HEK293T (cell line): ENCODE measurements at regions not wholly inside any gene's neighbourhood (a gene's known extent, or its start where the extent isn't known, plus 50 kb on each side); places are given as distances from the start of the nearest gene placed in this dataset.

Experiments used
- CTBP1 ChIP-seq: fragments of 450-650 bp; IDR thresholded peaks from 2 replicates; pipeline ENCODE4 v1.6.1; 2016; ENCODE audit warnings: borderline replicate concordance
- ELF4 ChIP-seq: fragments of 450-650 bp; IDR thresholded peaks from 2 replicates; pipeline ENCODE4 v1.6.1; 2017; ENCODE audit warnings: antibody characterized with exemption
- FOXA1 ChIP-seq: fragments of 450-650 bp; IDR thresholded peaks from 2 replicates; pipeline ENCODE4 v1.6.1; 2016; ENCODE audit warnings: mild to moderate bottlenecking
- FOXK2 ChIP-seq: fragments of 450-650 bp; IDR thresholded peaks from 2 replicates; pipeline ENCODE4 v1.6.1; 2016; ENCODE audit warnings: mild to moderate bottlenecking
- FOXM1 ChIP-seq: fragments of 450-650 bp; IDR thresholded peaks from 2 replicates; pipeline ENCODE4 v1.6.1; 2017; ENCODE audit warnings: mild to moderate bottlenecking, borderline replicate concordance
- HDGF ChIP-seq: fragments of 450-650 bp; IDR thresholded peaks from 2 replicates; pipeline ENCODE4 v1.6.1; 2017; ENCODE audit warnings: antibody characterized with exemption, borderline replicate concordance
- L3MBTL2 ChIP-seq: fragments of 450-650 bp; conservative IDR thresholded peaks from 2 replicates; pipeline ENCODE4 v1.6.1; 2016; ENCODE audit warnings: mild to moderate bottlenecking
- NFRKB ChIP-seq: fragments of 450-650 bp; IDR thresholded peaks from 2 replicates; pipeline ENCODE4 v1.6.1; 2016; ENCODE audit warnings: mild to moderate bottlenecking, moderate library complexity
- SP1 ChIP-seq: fragments of 450-650 bp; IDR thresholded peaks from 2 replicates; pipeline ENCODE4 v1.6.1; 2017
- TARDBP ChIP-seq: fragments of 450-650 bp; IDR thresholded peaks from 2 replicates; pipeline ENCODE4 v1.6.1; 2016
- ZNF384 ChIP-seq: fragments of 450-650 bp; IDR thresholded peaks from 2 replicates; pipeline ENCODE4 v1.6.1; 2016
- TF ChIP-seq, protein P1 (sequence below): fragments of 450-650 bp; IDR thresholded peaks from 2 replicates; pipeline ENCODE4 v1.6.1; 2016

- TF ChIP-seq ZNF384 (no peak), NFRKB (no peak), FOXM1 (no peak), L3MBTL2 (no peak), FOXA1 (no peak), SP1 (no peak), TARDBP (no peak), ELF4 (no peak), CTBP1 (no peak), FOXK2 (no peak), HDGF (no peak)
- TF ChIP-seq, protein P1, sequence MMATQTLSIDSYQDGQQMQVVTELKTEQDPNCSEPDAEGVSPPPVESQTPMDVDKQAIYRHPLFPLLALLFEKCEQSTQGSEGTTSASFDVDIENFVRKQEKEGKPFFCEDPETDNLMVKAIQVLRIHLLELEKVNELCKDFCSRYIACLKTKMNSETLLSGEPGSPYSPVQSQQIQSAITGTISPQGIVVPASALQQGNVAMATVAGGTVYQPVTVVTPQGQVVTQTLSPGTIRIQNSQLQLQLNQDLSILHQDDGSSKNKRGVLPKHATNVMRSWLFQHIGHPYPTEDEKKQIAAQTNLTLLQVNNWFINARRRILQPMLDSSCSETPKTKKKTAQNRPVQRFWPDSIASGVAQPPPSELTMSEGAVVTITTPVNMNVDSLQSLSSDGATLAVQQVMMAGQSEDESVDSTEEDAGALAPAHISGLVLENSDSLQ: no peak
These were observed 372.2 kb downstream of the DSEL start for GRCh38 chr18:67144329-67144728.
